BLaER1 treated with 17β-estradiol and CSF1 and Interleukin-3, amounts not matched to agents 10 nM and 100 nM (cell line): ENCODE measurements at regions not wholly inside any gene's neighbourhood (a gene's known extent, or its start where the extent isn't known, plus 50 kb on each side); places are given as distances from the start of the nearest gene placed in this dataset.
"Not testable (repeated sequence)": the region's sequence is repeated elsewhere in the genome, so short reads cannot be mapped to it uniquely, and the experiment has no call there.

Experiments used
- H3K27ac ChIP-seq, 11 experiments: shearing (Covaris generic); formaldehyde crosslinking; 2 replicates each; pipeline ENCODE4 v1.8.1; 2022
- H3K27me3 ChIP-seq, 11 experiments: shearing (Covaris generic); formaldehyde crosslinking; 2 replicates each; pipeline ENCODE4 v1.8.1; 2022
- H3K36me3 ChIP-seq, 11 experiments: shearing (Covaris generic); formaldehyde crosslinking; 2 replicates each; pipeline ENCODE4 v1.8.1; 2022
- H3K4me1 ChIP-seq, 10 experiments: shearing (Covaris generic); formaldehyde crosslinking; 2 replicates each; pipeline ENCODE4 v1.8.1; 2022
- H3K4me2 ChIP-seq, 11 experiments: shearing (Covaris generic); formaldehyde crosslinking; 2 replicates each; pipeline ENCODE4 v1.8.1; 2022
- H3K4me3 ChIP-seq, 10 experiments: shearing (Covaris generic); formaldehyde crosslinking; 2 replicates each; pipeline ENCODE4 v1.8.1; 2022
- H3K9ac ChIP-seq, 11 experiments: shearing (Covaris generic); formaldehyde crosslinking; 2 replicates each; pipeline ENCODE4 v1.8.1; 2022
- H3K9me3 ChIP-seq, 11 experiments: shearing (Covaris generic); formaldehyde crosslinking; replicated peaks in 1 of 11; 2 replicates each; pipeline ENCODE4 v1.8.1; 2022
- H4K20me1 ChIP-seq, 11 experiments: shearing (Covaris generic); formaldehyde crosslinking; 2 replicates each; pipeline ENCODE4 v1.8.1; 2022
- Cebpa-rat ChIP-seq, 11 experiments: shearing (Covaris generic); IDR thresholded peaks; 2 replicates each; pipeline ENCODE4 v1.8.1; 2022

DNA sequence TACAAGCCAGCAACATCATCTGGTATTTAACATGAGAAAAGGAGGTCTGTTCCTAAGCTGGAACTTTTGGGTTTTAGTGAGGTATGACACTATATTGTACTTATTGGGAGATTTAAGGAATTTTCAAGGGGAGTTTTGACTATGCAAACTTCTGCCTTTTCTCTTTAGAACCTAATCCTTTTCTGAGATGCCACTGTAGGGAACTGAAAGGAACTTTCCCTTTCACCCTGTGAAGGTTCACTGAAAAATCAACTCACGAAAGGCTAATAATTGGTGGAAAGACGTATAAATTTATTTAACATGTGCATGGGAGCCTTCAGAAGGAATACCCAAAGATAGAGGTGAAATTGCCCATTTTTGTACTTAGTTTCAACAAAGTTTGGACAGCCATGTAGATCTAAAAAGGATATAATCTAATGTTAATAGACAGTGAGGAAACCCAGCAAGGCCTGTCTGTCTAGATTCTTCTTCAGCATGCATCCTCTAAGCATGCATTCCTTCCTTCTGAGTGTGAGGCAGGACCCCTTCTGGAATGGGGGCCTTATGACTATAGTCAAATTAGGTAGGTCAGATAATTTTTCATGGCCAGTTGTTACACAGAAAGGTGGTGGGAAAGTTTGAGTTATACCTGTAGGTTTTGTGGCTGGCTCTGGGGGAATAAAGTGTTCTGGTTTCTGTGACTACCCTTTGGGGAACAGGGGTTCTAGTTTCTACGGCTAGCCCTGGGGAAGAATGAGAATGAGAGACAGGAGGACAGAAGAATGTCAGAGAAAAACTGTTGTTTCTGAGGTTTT, 200.3 kb downstream of the C9orf152 start:
- H3K4me2 ChIP-seq, result no peak overlapping the region
- TF ChIP-seq Cebpa-rat (IDR thresholded peaks at IDR 0.05), result no peak
- no peaks in the 10 kb centered on the region for H3K9me3 ChIP-seq
- H3K36me3 ChIP-seq, result no peaks in the 10 kb centered on the region
- H3K27me3 ChIP-seq, result no peaks in the 10 kb centered on the region
- no peak overlapping the region for H3K4me3 ChIP-seq
- no peaks in the 10 kb centered on the region for H3K4me1 ChIP-seq
- H3K27ac ChIP-seq, result no peak overlapping the region
- no peak overlapping the region for H3K9ac ChIP-seq
- no peaks in the 10 kb centered on the region for H4K20me1 ChIP-seq

DNA sequence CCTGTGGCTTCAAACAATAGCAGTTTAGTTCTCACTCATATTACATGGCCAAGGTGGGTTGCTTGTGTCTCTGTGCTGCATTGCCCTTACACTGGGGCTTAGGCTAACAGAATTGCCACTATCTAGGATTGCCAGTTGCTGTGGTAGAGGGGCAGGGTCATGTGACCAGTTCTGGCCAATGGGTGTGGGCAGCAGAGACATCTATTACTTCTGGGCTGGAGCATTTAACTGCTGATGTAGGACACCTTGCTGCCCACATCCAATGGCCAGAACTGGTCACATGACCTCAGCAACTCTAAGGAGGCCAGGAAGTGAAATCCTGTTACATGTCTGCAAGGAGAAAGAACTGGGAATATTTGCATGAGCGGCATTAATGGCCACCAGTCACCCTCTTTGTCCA, 199.3 kb downstream of the C9orf152 start:
- no peaks in the 10 kb centered on the region for H4K20me1 ChIP-seq
- no peaks in the 10 kb centered on the region for H3K27me3 ChIP-seq
- no peak overlapping the region for H3K4me3 ChIP-seq
- H3K27ac ChIP-seq, result no peak overlapping the region
- H3K4me2 ChIP-seq, result no peak overlapping the region
- H3K9me3 ChIP-seq, result no peaks in the 10 kb centered on the region
- H3K4me1 ChIP-seq, result no peaks in the 10 kb centered on the region
- TF ChIP-seq Cebpa-rat (IDR thresholded peaks at IDR 0.05), result no peak
- no peak overlapping the region for H3K9ac ChIP-seq
- H3K36me3 ChIP-seq, result no peaks in the 10 kb centered on the region

DNA sequence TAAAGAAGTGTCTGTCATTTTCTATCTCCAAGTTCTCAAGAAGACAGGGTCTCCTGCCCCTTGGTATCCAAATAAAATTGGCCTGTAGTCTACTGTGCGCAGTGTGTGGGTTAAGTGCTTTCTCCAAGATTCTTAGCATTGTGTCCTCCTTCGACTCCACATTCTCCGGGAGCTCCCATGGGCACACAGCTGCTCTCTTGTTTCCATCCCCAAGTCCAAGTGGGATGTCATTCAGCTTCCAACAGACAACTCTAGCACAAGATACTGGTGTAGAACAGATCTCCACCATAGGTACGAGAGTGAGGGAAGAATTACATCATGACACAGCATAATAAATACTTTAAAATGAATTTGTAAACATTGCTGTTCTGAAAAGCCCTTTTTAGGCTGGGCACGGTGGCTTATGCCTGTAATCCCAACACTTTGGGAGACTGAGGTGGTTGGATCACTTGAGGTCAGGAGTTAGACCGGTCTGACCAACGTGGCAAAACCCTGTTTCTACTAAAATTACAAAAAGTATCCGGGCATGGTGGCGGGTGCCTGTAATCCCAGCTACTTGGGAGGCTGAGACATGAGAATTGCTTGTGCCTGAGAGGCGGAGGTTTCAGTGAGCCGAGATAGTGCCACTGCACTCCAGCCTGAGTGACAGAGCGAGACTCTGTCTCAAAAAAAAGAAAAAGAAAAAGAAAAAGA, 196.2 kb downstream of the C9orf152 start:
- H3K4me3 ChIP-seq, result no peak overlapping the region
- H4K20me1 ChIP-seq, result no peaks in the 10 kb centered on the region
- no peaks in the 10 kb centered on the region for H3K36me3 ChIP-seq
- no peak overlapping the region for H3K9ac ChIP-seq
- H3K27me3 ChIP-seq, result no peaks in the 10 kb centered on the region
- no peaks in the 10 kb centered on the region for H3K4me1 ChIP-seq
- no peak overlapping the region for H3K4me2 ChIP-seq
- no peak for TF ChIP-seq Cebpa-rat (IDR thresholded peaks at IDR 0.05)
- H3K9me3 ChIP-seq, result no peaks in the 10 kb centered on the region
- no peak overlapping the region for H3K27ac ChIP-seq

DNA sequence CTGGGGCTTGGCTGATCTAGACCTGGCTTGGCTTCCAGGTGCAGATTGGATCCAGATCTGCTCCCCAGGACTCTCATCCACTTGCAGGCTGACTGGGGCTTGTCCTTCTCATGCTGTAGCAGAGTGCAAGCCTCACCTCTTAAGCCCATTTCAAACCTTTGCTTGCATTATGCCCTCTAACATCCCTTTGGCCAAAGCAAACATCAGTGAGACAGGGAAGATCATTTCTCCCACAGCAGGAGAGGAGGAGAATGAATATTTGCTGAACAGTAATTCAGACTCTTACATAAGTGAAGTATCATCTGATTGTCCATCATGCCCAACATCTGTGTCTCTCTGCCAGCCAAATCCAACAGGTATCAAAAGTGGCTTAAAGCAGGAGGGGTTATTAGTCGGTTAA, 194.9 kb downstream of the C9orf152 start:
- H3K9ac ChIP-seq, result no peak overlapping the region
- H3K27me3 ChIP-seq, result no peaks in the 10 kb centered on the region
- no peaks in the 10 kb centered on the region for H3K36me3 ChIP-seq
- no peak for TF ChIP-seq Cebpa-rat (IDR thresholded peaks at IDR 0.05)
- no peak overlapping the region for H3K27ac ChIP-seq
- H4K20me1 ChIP-seq, result no peaks in the 10 kb centered on the region
- H3K9me3 ChIP-seq, result no peaks in the 10 kb centered on the region
- no peak overlapping the region for H3K4me3 ChIP-seq
- no peak overlapping the region for H3K4me2 ChIP-seq
- no peaks in the 10 kb centered on the region for H3K4me1 ChIP-seq

DNA sequence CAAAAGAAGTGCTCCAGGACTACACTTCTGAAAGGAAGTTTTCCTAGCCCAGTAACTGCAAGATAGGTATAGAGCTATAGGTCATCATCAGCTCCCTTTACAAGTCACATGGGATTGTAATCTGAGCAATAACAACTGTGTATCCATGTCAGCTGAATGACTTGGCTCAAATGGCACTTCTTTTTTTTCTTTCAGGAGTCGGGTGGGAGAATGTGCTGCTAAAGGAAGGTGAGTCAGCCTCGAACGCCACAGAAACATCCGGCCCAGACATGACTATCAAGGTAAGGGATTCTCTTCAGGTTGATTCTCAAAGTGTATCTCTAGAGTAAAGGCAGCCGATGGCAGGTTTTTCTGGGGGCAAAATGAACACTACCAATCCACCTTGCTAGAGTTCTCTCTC, 192.2 kb downstream of the C9orf152 start:
- TF ChIP-seq Cebpa-rat (IDR thresholded peaks at IDR 0.05), result no peak
- no peak overlapping the region for H3K4me2 ChIP-seq
- no peaks in the 10 kb centered on the region for H3K36me3 ChIP-seq
- H4K20me1 ChIP-seq, result no peaks in the 10 kb centered on the region
- no peaks in the 10 kb centered on the region for H3K4me1 ChIP-seq
- H3K27me3 ChIP-seq, result no peaks in the 10 kb centered on the region
- no peak overlapping the region for H3K9ac ChIP-seq
- H3K4me3 ChIP-seq, result no peak overlapping the region
- H3K27ac ChIP-seq, result no peak overlapping the region
- no peaks in the 10 kb centered on the region for H3K9me3 ChIP-seq

DNA sequence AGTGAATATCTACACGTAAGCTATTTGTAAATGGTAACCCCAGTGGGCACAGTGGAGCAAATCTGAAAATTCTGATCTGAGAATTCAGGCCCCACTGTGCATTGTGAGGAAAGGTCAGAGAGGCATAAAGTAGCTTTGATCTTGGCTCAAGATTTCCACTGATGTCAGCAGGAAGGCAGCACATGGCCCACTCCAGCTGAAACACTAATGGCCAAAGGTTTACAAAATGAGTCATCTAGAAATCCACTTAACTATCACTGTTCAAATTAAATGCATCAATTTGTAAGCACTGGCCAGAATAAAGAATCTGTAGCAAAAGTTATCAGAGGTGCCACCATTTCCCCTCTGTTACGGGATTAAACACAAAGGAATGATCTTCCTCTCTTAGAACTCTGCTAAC, 191.6 kb downstream of the C9orf152 start:
- Histone ChIP-seq H3K27ac (no peak overlapping the region), H3K27me3 (no peaks in the 10 kb centered on the region), H3K9ac (no peak overlapping the region), H3K4me2 (no peak overlapping the region), H3K4me3 (no peak overlapping the region), H3K9me3 (no peaks in the 10 kb centered on the region), H4K20me1 (no peaks in the 10 kb centered on the region), H3K36me3 (no peaks in the 10 kb centered on the region), H3K4me1 (peaks cover 0 to under 1% (median 0%) of the 10 kb centered on the region in 10 experiments; a peak in 1 of 20 replicates)
- no peak for TF ChIP-seq Cebpa-rat (IDR thresholded peaks at IDR 0.05)

DNA sequence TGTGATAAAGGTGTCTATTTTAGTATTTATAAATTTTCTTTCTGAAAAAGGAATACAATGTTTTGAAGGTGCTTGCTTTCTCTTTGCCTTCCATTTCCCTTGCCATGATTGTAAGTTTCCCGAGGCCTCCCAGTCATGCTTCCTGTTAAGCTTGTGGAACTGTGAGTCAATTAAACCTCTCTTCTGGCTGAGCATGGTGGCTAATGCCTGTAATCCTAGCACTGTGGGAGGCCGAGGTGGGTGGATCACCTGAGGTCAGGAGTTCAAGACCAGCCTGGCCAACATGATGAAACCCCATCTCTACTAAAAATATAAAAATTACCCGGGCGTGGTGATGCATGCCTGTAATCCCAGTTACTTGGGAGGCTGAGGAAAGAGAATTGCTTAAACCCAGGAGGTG, 187.7 kb downstream of the C9orf152 start:
- not testable (repeated sequence) for H3K4me2 ChIP-seq, H3K27ac ChIP-seq, H4K20me1 ChIP-seq

DNA sequence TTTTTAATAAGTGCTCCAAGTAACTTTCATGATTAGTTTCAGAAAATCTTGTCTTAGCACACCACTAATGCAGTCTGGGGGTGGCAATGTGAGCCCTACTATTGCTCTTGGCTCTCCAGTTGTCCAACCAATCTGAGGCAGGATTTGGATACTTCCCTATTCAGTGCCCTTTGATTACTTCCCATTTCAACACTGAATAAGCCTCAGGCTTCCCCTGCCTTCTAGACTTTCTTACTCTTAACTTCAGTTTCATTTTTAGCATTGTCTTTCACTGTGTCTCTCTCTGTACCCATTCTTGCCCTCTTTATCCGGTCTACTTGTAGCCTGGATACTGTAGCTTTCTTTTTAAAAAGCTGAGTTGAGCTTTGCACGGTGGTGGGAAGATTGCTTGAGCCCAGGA, 186.1 kb downstream of the C9orf152 start:
- Histone ChIP-seq H3K27me3 (no peaks in the 10 kb centered on the region), H3K4me1 (peaks cover 0 to 11% (median 4%) of the 10 kb centered on the region in 10 experiments; a peak in 11 of 20 replicates), H3K4me3 (no peak overlapping the region), H3K9ac (0 out of 22 replicates have a peak overlapping the region, but pooled peaks of 1 of the 11 experiments have one; percentile 25), H4K20me1 (no peaks in the 10 kb centered on the region), H3K36me3 (no peaks in the 10 kb centered on the region), H3K27ac (peak overlapping the region in 6 of 11 experiments; percentile 10 to 50 (median 34); a peak in 10 of 22 replicates), H3K4me2 (peak overlapping the region in 7 of 11 experiments; percentile 6 to 86 (median 59); a peak in 13 of 22 replicates), H3K9me3 (no peaks in the 10 kb centered on the region)
- no peak for TF ChIP-seq Cebpa-rat (IDR thresholded peaks at IDR 0.05)

More for the DNA sequence above, 187.7 kb downstream of the C9orf152 start:
- peaks cover 0 to 11% (median 4%) of the 10 kb centered on the region in 10 experiments; a peak in 11 of 20 replicates for H3K4me1 ChIP-seq
- not testable (repeated sequence) for H3K27me3 ChIP-seq, H3K4me3 ChIP-seq, H3K36me3 ChIP-seq, H3K9ac ChIP-seq, H3K9me3 ChIP-seq

DNA sequence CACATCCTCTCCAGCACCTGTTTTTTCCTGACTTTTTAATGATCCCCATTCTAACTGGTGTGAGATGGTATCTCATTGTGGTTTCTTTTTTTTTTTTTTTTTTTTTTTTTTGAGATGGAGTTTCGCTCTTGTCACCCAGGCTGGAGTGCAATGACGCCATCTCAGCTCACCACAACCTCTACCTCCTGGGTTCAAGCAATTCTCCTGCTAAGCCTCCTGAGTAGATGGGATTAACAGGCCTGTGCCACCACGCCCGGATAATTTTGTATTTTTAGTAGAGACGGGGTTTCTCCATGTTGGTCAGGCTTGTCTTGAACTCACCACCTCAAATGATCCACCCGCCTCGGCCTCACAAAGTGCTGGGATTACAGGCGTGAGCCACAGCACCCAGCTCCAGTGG, 184.7 kb downstream of the C9orf152 start:
- H3K36me3 ChIP-seq, H4K20me1 ChIP-seq, H3K27ac ChIP-seq, H3K27me3 ChIP-seq, H3K9me3 ChIP-seq, H3K4me2 ChIP-seq, H3K9ac ChIP-seq, H3K4me3 ChIP-seq: not testable (repeated sequence)
- H3K4me1 ChIP-seq, result peaks cover 0 to 11% (median 4%) of the 10 kb centered on the region in 10 experiments; a peak in 11 of 20 replicates
